GM20000 (cell line): ENCODE measurements at regions not wholly inside any gene's neighbourhood (a gene's known extent, or its start where the extent isn't known, plus 50 kb on each side); places are given as distances from the start of the nearest gene placed in this dataset.

ENCODE experiments used
- DNase-seq: peaks from one replicate; pipeline ENCODE4 v3.0.0; 2012; ENCODE audit warnings: low spot score
- TF ChIP-seq, protein P1 (sequence below): IDR thresholded peaks from 2 replicates; pipeline ENCODE4 v1.5.1; 2012; ENCODE audit warnings: mild to moderate bottlenecking, control low read depth; ENCODE audit errors: extremely low read depth, missing control alignments

DNA sequence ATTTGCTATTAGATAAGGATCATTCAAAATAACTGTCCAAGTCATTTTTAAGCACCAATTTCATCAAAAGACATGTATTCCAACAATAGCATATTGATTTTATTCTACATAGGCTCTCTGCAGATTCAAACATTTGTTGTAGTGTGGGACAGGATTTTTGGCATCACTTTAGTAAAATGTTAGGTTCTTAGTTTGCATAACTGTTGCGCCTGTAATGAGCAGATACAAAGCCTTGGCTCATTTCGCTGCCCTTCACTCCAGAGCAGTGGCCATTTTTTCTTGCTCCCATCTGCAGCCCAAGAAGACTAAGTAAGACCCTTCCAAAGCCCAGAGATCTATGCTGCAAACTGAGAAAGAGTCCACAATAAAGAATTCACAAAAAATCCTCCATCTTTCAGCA is 446.0 kb upstream of the MPDZ start:
- DNase-seq: no peak
- TF ChIP-seq, protein P1, sequence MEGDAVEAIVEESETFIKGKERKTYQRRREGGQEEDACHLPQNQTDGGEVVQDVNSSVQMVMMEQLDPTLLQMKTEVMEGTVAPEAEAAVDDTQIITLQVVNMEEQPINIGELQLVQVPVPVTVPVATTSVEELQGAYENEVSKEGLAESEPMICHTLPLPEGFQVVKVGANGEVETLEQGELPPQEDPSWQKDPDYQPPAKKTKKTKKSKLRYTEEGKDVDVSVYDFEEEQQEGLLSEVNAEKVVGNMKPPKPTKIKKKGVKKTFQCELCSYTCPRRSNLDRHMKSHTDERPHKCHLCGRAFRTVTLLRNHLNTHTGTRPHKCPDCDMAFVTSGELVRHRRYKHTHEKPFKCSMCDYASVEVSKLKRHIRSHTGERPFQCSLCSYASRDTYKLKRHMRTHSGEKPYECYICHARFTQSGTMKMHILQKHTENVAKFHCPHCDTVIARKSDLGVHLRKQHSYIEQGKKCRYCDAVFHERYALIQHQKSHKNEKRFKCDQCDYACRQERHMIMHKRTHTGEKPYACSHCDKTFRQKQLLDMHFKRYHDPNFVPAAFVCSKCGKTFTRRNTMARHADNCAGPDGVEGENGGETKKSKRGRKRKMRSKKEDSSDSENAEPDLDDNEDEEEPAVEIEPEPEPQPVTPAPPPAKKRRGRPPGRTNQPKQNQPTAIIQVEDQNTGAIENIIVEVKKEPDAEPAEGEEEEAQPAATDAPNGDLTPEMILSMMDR: no peak

DNA sequence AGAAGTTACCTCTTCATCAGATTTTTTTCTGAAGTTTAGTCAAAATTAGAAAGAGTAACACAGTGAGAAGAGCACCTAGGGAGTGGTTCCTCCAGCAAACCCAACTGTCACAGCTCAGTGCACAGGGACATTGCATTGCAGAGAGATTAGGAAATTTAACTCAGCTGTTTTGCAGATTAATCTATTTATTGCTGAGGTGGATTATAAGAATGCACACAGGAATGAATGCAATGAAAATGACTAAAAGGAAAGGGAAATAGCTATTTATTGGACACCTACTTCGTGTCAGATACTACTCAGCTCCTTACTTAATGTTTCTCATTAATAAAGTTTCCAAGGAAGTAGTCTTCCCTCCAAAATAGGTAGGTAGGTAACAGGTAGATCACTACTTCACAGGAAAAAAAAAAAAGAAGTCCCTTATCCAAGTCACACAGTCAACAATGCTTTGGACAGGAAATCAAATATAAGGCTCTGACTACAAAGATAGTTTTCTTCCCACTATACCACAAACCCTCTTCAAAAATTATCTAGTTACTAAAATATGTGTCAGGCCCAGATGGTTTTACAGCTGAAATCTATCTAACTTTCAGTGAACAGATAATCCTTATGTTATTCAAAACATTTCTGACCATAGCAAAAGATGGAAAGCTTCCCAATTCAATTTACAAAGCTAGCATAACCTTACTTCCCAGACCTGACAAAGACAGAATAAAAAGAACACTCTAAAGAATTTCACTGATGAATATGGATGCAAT is 442.2 kb upstream of the MPDZ start:
- DNase-seq: no peak

DNA sequence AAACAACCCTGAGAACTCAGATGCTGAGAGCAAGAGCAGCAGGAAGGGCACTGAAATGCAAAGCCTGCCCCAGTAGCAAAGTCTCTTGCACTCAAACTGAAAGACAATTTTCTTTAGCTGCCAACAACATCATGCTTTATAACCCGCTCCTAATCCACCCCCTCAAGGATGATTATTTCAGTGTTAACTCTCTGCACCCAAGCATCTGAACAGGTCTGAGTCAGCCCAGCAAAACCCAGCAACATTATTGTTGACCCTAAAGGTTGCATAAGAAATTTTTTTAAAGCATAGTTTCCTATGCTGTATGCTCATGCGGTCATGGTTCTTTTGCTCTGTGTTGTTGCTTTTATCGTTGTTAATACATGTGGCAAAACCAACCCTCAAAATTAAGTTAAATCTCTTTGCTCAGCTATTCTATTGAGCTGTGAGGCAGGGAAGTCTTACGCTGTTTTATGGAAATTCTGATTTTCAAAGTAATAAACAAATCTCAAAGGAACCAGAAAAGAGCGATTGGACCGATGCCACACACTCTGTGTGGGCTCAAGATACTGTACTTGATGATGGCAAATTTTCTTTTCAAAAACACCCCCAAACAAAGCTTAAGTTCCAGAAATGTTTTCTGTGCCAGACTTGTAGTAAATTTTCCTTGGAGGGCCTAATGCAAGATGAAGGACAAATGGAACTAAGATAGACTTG is 440.6 kb upstream of the MPDZ start:
- DNase-seq: no peak

More for the DNA sequence above, 442.2 kb upstream of the MPDZ start:
- TF ChIP-seq, protein P1: no peak

DNA sequence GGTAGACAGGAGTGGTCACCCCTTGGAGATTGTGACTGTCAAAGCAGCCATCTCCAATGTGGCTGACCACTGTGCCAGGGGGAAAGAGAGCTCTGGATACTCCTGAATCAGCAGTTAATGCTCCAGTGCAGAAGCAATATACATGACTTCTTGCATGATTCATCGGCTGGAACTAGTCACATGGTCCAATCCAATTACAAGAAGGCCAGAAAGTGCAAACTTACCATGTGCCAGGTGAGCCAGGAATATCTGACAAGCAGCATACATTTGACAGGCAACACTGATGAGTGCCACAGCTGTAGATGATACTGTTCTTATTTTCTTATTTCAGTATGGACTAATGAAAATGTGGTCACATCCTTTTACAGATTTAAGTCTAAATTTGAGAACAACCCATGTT is 440.0 kb upstream of the MPDZ start:
- no peak for DNase-seq
- TF ChIP-seq, protein P1: no peak

More for the DNA sequence above, 440.6 kb upstream of the MPDZ start:
- TF ChIP-seq, protein P1: no peak

DNA sequence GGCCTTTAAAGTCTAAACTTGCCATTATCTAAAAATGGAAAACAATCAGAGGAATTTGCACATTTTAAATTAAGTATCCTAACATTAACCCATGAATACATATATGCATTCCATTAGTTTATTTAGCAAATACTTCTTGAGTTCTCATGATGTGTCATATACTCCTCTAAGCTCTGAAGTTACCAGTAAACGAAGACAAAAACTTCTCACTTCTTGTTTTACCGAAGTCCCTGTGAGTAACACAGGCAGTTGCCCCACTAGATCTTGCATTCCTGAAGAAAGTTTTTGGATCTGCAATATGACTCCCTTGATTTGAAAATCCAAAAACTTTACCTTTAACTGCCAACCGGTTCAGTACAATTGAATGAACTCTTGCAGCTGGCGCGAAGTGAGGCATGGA is 439.0 kb upstream of the MPDZ start:
- no peak for DNase-seq
- TF ChIP-seq, protein P1: no peak

DNA sequence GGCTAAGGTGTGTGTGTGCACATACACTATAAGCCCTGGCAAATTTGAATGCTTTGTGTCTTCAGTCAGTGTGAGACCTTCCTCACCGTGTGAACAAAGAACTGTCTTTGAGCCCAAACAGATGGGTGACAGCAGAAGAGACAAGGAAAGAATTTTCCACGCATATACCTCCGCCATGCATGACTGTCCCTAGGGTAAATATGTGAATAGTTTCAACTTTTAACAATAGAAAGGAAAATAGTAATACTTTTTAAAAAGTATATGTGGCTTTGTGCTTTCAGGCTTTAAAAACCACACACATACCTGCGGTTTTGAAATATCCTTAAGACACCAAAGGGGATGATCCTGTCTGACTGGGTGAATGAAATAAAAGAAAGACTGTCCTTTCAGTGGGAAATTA is 438.6 kb upstream of the MPDZ start:
- DNase-seq: no peak
- TF ChIP-seq, protein P1: no peak

DNA sequence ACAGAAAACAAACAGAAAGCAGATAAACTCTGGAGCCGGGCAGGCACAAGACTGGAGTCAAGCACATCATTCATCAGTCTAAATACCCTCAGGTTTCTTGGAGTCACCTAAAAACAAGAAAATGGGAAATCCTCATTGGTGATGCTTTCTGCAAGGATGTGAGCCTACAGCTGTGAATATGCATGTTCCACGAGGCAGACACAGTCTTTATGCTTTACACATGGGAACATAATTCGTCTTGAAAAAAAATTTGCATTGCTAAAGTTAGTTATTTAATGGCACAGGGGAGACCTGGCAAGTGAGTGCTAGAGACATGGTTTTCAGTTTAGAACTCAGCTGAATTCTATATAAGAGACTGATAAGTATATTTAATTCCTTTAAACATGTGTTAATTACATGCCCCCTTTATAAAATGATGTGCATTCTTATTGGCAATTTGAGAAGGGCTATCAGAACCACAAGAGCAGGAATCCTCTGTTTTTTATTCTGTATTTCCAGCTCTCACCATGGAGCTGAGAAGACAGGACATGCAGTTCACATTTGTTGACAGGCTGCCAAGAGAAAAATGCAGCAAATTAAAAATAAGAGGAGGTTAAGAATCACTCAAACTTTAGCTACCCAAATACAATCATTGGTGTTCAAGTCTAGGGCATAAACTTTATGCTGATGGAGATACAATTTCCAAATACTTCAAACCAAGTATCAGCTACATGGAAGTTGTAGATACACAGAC is 438.0 kb upstream of the MPDZ start:
- no peak for DNase-seq
- TF ChIP-seq, protein P1: no peak
